Upper lobe of left lung (tissue), 6 donors: ENCODE measurements at regions not wholly inside any gene's neighbourhood (a gene's known extent, or its start where the extent isn't known, plus 50 kb on each side); places are given as distances from the start of the nearest gene placed in this dataset.

Source experiments
- ATAC-seq, 2 donors: fragments of 200-7000 bp; cut with Tn5 transposase; one replicate each; pipeline ENCODE4 v1.9.1; 2022; ENCODE audit warnings: mild to moderate bottlenecking in 2 of 2, moderate library complexity in 2 of 2; ENCODE audit not compliant: low FRiP score in 2 of 2
- DNase-seq, 2 donors: peaks; one replicate each; pipeline ENCODE4 v3.0.0-alpha.2; 2019 to 2020
- H3K27ac ChIP-seq, 4 donors: fragments of 200-600 bp; sonication (generic); one replicate each; pipeline ENCODE4 v1.5.1; 2016 to 2019
- H3K27me3 ChIP-seq, 4 donors: fragments of 200-600 bp; sonication (generic); one replicate each; pipeline ENCODE4 v1.5.1; 2017 to 2019
- H3K36me3 ChIP-seq, 4 donors: fragments of 200-600 bp; sonication (generic); one replicate each; pipeline ENCODE4 v1.5.1; 2016 to 2019
- H3K4me1 ChIP-seq, 4 donors: fragments of 200-600 bp; sonication (generic); one replicate each; pipeline ENCODE4 v1.5.1; 2018 to 2019
- H3K4me3 ChIP-seq, 4 donors: fragments of 200-600 bp; sonication (generic); one replicate each; pipeline ENCODE4 v1.5.1; 2017 to 2019; ENCODE audit warnings: mild to moderate bottlenecking in 2 of 4, moderate library complexity in 1 of 4
- H3K9me3 ChIP-seq, 4 donors: fragments of 200-600 bp; sonication (generic); one replicate each; pipeline ENCODE4 v1.5.1; 2018 to 2019
- EP300 ChIP-seq, 4 donors: sonication (generic); formaldehyde crosslinking; IDR thresholded peaks; one replicate each; pipeline ENCODE4 v1.5.1; 2017; ENCODE audit warnings: antibody characterized with exemption in 4 of 4, control low read depth in 2 of 4
- POLR2A ChIP-seq, 4 donors: fragments of 450-650 bp; IDR thresholded peaks; one replicate each; pipeline ENCODE4 v1.5.1; 2016 to 2017; ENCODE audit warnings: antibody characterized with exemption in 4 of 4, mild to moderate bottlenecking in 2 of 4
- POLR2AphosphoS5 ChIP-seq, 2 donors: sonication (generic); formaldehyde crosslinking; IDR thresholded peaks; one replicate each; pipeline ENCODE4 v1.5.1; 2017; ENCODE audit warnings: antibody characterized with exemption in 2 of 2
- WGBS, 2 donors: methylation state at CpG; one replicate each; pipeline ENCODE4 v1.1.5; 2017 to 2018; 5-methylcytosine and 5-hydroxymethylcytosine counted together
- TF ChIP-seq, protein P1 (sequence below), 6 experiments: fragments of 450-650 bp in 4 of 6; fragments of 200-600 bp in 2 of 6; sonication (generic) in 2 of 6; IDR thresholded peaks; one replicate each; pipeline ENCODE4 v1.5.1; 2016 to 2019; ENCODE audit warnings: antibody characterized with exemption in 6 of 6
- donor health status: DM: no; HTN: no; CAD: no; lungs with moderate emphysema.
- donor health status: DM: no; HTN: yes; CAD: no; lungs with severe emphysema.

DNA sequence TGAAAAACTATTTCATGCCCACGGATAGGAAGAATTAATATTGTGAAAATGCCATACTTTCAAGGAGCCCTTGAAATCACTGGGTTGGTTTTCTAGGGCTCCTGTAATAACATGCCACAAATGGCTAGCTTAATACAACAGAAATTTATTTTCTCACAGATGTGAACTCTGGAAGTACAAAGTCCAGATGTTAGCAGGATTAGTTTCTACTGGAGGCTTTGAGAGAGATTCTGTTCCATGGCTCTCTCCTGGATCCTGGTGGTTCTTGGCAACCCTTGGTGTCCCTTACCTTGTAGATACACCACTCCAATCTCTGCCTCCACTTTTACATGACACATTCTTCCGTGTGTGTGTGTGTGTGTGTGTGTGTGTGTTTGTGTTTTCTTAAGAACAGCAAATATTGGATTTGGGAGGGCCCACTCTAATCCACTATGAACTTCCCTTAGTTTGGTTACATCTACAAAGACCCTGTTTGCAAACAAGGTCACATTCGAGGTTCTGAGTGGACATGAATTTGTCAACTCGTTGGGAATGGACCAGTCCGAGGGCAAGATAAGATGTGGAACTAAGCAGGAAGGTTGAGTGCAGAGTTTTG lies 381.1 kb downstream of the IPO8 start:
- Histone ChIP-seq H3K27ac (no peak overlapping the region), H3K36me3 (no peaks in the 10 kb centered on the region), H3K4me3 (no peak overlapping the region), H3K27me3 (no peaks in the 10 kb centered on the region), H3K4me1 (no peaks in the 10 kb centered on the region), H3K9me3 (peaks cover 0 to 14% (median 0%) of the 10 kb centered on the region in 4 donors)
- TF ChIP-seq, protein P1, sequence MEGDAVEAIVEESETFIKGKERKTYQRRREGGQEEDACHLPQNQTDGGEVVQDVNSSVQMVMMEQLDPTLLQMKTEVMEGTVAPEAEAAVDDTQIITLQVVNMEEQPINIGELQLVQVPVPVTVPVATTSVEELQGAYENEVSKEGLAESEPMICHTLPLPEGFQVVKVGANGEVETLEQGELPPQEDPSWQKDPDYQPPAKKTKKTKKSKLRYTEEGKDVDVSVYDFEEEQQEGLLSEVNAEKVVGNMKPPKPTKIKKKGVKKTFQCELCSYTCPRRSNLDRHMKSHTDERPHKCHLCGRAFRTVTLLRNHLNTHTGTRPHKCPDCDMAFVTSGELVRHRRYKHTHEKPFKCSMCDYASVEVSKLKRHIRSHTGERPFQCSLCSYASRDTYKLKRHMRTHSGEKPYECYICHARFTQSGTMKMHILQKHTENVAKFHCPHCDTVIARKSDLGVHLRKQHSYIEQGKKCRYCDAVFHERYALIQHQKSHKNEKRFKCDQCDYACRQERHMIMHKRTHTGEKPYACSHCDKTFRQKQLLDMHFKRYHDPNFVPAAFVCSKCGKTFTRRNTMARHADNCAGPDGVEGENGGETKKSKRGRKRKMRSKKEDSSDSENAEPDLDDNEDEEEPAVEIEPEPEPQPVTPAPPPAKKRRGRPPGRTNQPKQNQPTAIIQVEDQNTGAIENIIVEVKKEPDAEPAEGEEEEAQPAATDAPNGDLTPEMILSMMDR (IDR thresholded peaks at IDR 0.05) = no peak
- TF ChIP-seq POLR2AphosphoS5 (IDR thresholded peaks at IDR 0.05) (no peak), EP300 (IDR thresholded peaks at IDR 0.05) (no peak), POLR2A (IDR thresholded peaks at IDR 0.05) (no peak)
- DNase-seq (no peak), ATAC-seq (no peak)
- WGBS, 2 donors = 50 to 51% methylated on average over 5 of the region's 5 CpGs

- H3K4me3 ChIP-seq = no peak overlapping the region
- H3K4me1 ChIP-seq = no peaks in the 10 kb centered on the region
- no peak for DNase-seq
- H3K27ac ChIP-seq = no peak overlapping the region
- ATAC-seq = no peak
- peaks cover 0 to 14% (median 0%) of the 10 kb centered on the region in 4 donors for H3K9me3 ChIP-seq
- TF ChIP-seq, protein P1 (IDR thresholded peaks at IDR 0.05) = no peak
- WGBS, 2 donors = 72 to 79% methylated on average over 4 of the region's 4 CpGs
- H3K36me3 ChIP-seq = no peaks in the 10 kb centered on the region
- H3K27me3 ChIP-seq = no peaks in the 10 kb centered on the region
Measured at GRCh38 chr12:30308010-30308717, 387.5 kb downstream of the IPO8 start.

DNA sequence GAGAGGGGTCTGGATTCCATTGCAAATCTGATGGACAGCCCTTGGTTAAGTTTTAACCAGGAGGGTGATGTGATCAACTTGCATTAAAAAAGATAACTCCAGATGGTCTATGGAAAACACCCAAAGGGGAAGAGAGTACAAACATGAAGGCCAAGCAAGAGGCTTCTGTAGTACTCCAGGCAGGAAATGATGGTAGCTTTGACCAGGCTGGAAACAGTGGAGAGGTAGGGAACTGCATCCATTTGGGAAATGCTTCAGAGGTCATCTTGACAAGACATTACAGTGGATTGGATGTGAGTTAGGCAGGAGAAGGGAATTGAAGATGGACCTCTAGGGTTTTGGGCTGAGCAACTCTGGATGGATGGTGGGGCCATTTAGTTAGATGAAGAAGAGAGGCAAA lies 391.1 kb downstream of the IPO8 start:
- H3K4me1 ChIP-seq = no peaks in the 10 kb centered on the region
- no peaks in the 10 kb centered on the region for H3K36me3 ChIP-seq
- ATAC-seq = no peak
- H3K4me3 ChIP-seq = no peak overlapping the region
- no peak for TF ChIP-seq POLR2AphosphoS5 (IDR thresholded peaks at IDR 0.05)
- TF ChIP-seq EP300 (IDR thresholded peaks at IDR 0.05) = no peak
- TF ChIP-seq, protein P1 (IDR thresholded peaks at IDR 0.05) = no peak
- no peak for TF ChIP-seq POLR2A (IDR thresholded peaks at IDR 0.05)
- no peak for DNase-seq
- H3K9me3 ChIP-seq = no peaks in the 10 kb centered on the region
- H3K27ac ChIP-seq = no peak overlapping the region
- H3K27me3 ChIP-seq = no peaks in the 10 kb centered on the region

DNA sequence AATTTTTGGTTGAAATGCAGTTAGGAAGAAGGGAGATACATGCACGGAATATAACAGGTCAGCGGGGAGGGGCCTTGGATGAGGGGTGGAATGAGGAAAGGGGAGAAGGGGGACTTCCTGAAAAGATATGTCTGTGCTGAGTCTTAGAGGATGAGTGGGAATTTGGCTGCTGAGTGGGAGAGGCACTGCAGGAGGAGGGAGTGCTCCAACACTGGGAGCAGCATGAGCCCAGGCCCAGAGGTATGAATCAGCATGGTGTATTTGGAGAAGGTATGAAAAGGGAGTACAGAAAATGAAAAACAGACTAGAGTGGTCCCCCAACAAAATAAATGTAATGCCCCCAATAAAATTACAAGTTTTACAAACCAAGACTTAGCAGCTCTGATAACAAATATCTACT lies 394.4 kb downstream of the IPO8 start:
- no peaks in the 10 kb centered on the region for H3K9me3 ChIP-seq
- ATAC-seq = no peak
- WGBS, 2 donors = 87 to 94% methylated on average over 2 of the region's 2 CpGs
- H3K36me3 ChIP-seq = no peaks in the 10 kb centered on the region
- TF ChIP-seq EP300 (IDR thresholded peaks at IDR 0.05) (no peak), POLR2A (IDR thresholded peaks at IDR 0.05) (no peak), POLR2AphosphoS5 (IDR thresholded peaks at IDR 0.05) (no peak)
- TF ChIP-seq, protein P1 (IDR thresholded peaks at IDR 0.05) = no peak
- DNase-seq = no peak
- no peaks in the 10 kb centered on the region for H3K4me1 ChIP-seq
- no peaks in the 10 kb centered on the region for H3K27me3 ChIP-seq
- no peak overlapping the region for H3K4me3 ChIP-seq
- no peak overlapping the region for H3K27ac ChIP-seq

DNA sequence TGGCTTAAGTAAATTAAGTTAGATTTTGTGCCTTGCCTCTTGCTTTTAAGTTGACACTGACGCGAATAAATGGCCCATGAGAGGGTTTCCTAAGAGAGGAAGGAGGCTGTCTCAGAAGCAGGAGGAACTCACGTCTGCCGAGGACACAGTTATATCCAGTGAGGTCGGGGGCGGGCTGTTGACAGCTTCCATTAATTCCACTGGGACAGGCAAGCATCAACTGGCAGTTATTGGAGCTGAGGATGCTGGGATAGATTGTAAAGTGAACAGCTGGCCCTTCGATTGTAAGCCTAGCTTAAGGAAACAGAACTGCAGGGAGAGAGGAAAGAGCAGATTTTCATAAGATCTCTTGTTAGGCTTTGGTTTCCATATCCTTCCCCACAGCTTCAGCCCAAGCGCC lies 399.2 kb downstream of the IPO8 start:
- DNase-seq = no peak
- 47 to 56% methylated on average over 8 of the region's 8 CpGs for WGBS, 2 donors
- no peaks in the 10 kb centered on the region for H3K4me1 ChIP-seq

More for the DNA sequence above, 399.2 kb downstream of the IPO8 start:
- Histone ChIP-seq H3K27me3 (no peaks in the 10 kb centered on the region), H3K27ac (no peak overlapping the region), H3K9me3 (no peaks in the 10 kb centered on the region), H3K4me3 (no peak overlapping the region), H3K36me3 (no peaks in the 10 kb centered on the region)
- no peak for ATAC-seq
- TF ChIP-seq POLR2AphosphoS5 (IDR thresholded peaks at IDR 0.05) (no peak), EP300 (IDR thresholded peaks at IDR 0.05) (no peak), POLR2A (IDR thresholded peaks at IDR 0.05) (no peak)
- TF ChIP-seq, protein P1 (IDR thresholded peaks at IDR 0.05) = no peak
